ENCODE measurements at regions not wholly inside any gene's neighbourhood (a gene's known extent, or its start where the extent isn't known, plus 50 kb on each side); places are given as distances from the start of the nearest gene placed in this dataset.

DNA sequence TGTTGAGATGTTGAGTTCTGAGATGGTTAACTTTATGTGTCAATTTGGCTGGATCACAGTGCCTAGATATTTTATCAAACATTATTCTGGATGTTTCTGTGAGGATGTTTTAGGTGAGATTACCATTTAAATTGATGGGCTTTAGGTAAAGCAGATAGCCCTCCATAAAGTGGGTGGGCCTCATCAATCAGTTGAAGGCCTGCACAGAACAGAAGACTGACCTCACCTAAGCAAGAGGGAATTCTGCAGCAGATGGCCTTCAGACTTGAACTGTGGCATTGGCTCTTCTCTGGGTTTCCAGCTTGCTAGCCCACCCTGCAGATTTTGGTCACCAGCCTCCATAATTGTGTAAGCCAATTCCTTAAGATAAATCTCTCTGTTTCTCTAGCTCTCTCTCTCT lies 260.4 kb upstream of the VEPH1 start:
- TF ChIP-seq, protein P1, sequence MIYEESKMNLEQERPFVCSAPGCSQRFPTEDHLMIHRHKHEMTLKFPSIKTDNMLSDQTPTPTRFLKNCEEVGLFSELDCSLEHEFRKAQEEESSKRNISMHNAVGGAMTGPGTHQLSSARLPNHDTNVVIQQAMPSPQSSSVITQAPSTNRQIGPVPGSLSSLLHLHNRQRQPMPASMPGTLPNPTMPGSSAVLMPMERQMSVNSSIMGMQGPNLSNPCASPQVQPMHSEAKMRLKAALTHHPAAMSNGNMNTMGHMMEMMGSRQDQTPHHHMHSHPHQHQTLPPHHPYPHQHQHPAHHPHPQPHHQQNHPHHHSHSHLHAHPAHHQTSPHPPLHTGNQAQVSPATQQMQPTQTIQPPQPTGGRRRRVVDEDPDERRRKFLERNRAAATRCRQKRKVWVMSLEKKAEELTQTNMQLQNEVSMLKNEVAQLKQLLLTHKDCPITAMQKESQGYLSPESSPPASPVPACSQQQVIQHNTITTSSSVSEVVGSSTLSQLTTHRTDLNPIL (CRISPR knock-in tag; IDR thresholded peaks at IDR 0.05; ENCODE audit: low read depth), result no peak
- TF ChIP-seq, protein P2, sequence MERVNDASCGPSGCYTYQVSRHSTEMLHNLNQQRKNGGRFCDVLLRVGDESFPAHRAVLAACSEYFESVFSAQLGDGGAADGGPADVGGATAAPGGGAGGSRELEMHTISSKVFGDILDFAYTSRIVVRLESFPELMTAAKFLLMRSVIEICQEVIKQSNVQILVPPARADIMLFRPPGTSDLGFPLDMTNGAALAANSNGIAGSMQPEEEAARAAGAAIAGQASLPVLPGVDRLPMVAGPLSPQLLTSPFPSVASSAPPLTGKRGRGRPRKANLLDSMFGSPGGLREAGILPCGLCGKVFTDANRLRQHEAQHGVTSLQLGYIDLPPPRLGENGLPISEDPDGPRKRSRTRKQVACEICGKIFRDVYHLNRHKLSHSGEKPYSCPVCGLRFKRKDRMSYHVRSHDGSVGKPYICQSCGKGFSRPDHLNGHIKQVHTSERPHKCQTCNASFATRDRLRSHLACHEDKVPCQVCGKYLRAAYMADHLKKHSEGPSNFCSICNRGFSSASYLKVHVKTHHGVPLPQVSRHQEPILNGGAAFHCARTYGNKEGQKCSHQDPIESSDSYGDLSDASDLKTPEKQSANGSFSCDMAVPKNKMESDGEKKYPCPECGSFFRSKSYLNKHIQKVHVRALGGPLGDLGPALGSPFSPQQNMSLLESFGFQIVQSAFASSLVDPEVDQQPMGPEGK (CRISPR knock-in tag; IDR thresholded peaks at IDR 0.05; ENCODE audit: borderline replicate concordance), result no peak
- no peak for TF ChIP-seq OSR1 (CRISPR knock-in tag; IDR thresholded peaks at IDR 0.05)
- TF ChIP-seq, protein P3, sequence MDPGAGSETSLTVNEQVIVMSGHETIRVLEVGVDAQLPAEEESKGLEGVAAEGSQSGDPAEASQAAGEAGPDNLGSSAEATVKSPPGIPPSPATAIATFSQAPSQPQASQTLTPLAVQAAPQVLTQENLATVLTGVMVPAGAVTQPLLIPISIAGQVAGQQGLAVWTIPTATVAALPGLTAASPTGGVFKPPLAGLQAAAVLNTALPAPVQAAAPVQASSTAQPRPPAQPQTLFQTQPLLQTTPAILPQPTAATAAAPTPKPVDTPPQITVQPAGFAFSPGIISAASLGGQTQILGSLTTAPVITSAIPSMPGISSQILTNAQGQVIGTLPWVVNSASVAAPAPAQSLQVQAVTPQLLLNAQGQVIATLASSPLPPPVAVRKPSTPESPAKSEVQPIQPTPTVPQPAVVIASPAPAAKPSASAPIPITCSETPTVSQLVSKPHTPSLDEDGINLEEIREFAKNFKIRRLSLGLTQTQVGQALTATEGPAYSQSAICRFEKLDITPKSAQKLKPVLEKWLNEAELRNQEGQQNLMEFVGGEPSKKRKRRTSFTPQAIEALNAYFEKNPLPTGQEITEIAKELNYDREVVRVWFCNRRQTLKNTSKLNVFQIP (CRISPR knock-in tag; IDR thresholded peaks at IDR 0.05; ENCODE audit: borderline replicate concordance, low read depth), result no peak
- no peak for TF ChIP-seq ISL1 (CRISPR knock-in tag; IDR thresholded peaks at IDR 0.05)
- no peak for TF ChIP-seq ZFP3 (CRISPR knock-in tag; IDR thresholded peaks at IDR 0.05)
